SK-N-SH (cell line): ENCODE measurements at regions not wholly inside any gene's neighbourhood (a gene's known extent, or its start where the extent isn't known, plus 50 kb on each side); places are given as distances from the start of the nearest gene placed in this dataset.

Experiments
- CHD2 ChIP-seq: fragments of 150-350 bp; IDR thresholded peaks from 2 replicates; pipeline ENCODE4 v1.6.1; 2018; ENCODE audit warnings: low read length; ENCODE audit not compliant: partially characterized antibody
- FOXM1 ChIP-seq: IDR thresholded peaks from 2 replicates; pipeline ENCODE4 v1.4.0; 2012; ENCODE audit warnings: low read depth, mild to moderate bottlenecking
- GABPA ChIP-seq: IDR thresholded peaks from 2 replicates; pipeline ENCODE4 v1.4.0; 2012; ENCODE audit warnings: low read depth, mild to moderate bottlenecking
- JUND ChIP-seq: IDR thresholded peaks from 2 replicates; pipeline ENCODE4 v1.4.0; 2012
- MXI1 ChIP-seq: IDR thresholded peaks from 2 replicates; pipeline ENCODE4 v1.6.1; 2012; ENCODE audit warnings: mild to moderate bottlenecking, low read depth, low read length, improper control_type of control experiment
- NFIC ChIP-seq: IDR thresholded peaks from 2 replicates; pipeline ENCODE4 v1.4.0; 2012; ENCODE audit warnings: borderline replicate concordance
- NRF1 ChIP-seq: IDR thresholded peaks from 2 replicates; pipeline ENCODE4 v1.6.1; 2012; ENCODE audit warnings: low read depth, mild to moderate bottlenecking, low read length
- POLR2AphosphoS5 ChIP-seq: IDR thresholded peaks from 2 replicates; pipeline ENCODE4 v1.6.1; 2012; ENCODE audit warnings: low read depth, low read length
- RAD21 ChIP-seq: IDR thresholded peaks from 2 replicates; pipeline ENCODE4 v1.6.1; 2012; ENCODE audit warnings: mild to moderate bottlenecking, low read length
- SMC3 ChIP-seq: IDR thresholded peaks from 2 replicates; pipeline ENCODE4 v1.6.1; 2012; ENCODE audit warnings: low read depth, low read length, improper control_type of control experiment
- TF ChIP-seq, protein P1 (sequence below): fragments of 150-350 bp; IDR thresholded peaks from 2 replicates; pipeline ENCODE4 v1.6.1; 2017; ENCODE audit warnings: antibody characterized with exemption, low read length, low read depth, borderline replicate concordance
- TF ChIP-seq, protein P2 (sequence below): fragments of 200-600 bp; sonication (generic); IDR thresholded peaks from 2 replicates; pipeline ENCODE4 v1.6.1; 2017; ENCODE audit warnings: antibody characterized with exemption, mild to moderate bottlenecking, moderate library complexity
- TF ChIP-seq, protein P3 (sequence below): IDR thresholded peaks from 2 replicates; pipeline ENCODE4 v1.4.0; 2012; ENCODE audit warnings: low read depth
- TF ChIP-seq, protein P4 (sequence below): fragments of 150-350 bp; IDR thresholded peaks from 2 replicates; pipeline ENCODE4 v1.6.1; 2016; ENCODE audit warnings: mild to moderate bottlenecking, low read depth, low read length

DNA sequence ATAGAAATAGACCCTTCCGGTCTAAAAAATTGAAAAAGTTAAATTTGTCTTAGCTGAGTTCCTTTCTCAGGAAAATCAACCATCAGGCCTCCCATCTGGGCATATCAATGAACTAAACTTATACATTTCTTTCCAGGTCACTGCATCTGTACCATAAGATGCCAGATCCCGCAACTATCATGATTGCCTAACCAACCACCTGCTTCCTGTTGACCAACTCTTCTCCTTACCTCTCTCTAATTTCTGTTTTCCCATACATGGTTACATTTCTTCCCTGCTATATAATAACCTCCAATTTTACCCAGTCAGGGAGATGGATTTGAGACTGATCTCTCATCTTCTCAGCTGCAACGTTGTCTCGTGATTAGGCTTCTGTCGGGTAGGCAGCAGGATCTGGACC, 228.7 kb downstream of the FSIP2 start:
- TF ChIP-seq FOXM1 (no peak), RAD21 (no peak), JUND (no peak), MXI1 (no peak), NFIC (no peak), NRF1 (no peak), GABPA (no peak), CHD2 (no peak), POLR2AphosphoS5 (no peak), SMC3 (no peak)
- TF ChIP-seq, protein P1, sequence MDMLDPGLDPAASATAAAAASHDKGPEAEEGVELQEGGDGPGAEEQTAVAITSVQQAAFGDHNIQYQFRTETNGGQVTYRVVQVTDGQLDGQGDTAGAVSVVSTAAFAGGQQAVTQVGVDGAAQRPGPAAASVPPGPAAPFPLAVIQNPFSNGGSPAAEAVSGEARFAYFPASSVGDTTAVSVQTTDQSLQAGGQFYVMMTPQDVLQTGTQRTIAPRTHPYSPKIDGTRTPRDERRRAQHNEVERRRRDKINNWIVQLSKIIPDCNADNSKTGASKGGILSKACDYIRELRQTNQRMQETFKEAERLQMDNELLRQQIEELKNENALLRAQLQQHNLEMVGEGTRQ, result no peak
- TF ChIP-seq, protein P2, sequence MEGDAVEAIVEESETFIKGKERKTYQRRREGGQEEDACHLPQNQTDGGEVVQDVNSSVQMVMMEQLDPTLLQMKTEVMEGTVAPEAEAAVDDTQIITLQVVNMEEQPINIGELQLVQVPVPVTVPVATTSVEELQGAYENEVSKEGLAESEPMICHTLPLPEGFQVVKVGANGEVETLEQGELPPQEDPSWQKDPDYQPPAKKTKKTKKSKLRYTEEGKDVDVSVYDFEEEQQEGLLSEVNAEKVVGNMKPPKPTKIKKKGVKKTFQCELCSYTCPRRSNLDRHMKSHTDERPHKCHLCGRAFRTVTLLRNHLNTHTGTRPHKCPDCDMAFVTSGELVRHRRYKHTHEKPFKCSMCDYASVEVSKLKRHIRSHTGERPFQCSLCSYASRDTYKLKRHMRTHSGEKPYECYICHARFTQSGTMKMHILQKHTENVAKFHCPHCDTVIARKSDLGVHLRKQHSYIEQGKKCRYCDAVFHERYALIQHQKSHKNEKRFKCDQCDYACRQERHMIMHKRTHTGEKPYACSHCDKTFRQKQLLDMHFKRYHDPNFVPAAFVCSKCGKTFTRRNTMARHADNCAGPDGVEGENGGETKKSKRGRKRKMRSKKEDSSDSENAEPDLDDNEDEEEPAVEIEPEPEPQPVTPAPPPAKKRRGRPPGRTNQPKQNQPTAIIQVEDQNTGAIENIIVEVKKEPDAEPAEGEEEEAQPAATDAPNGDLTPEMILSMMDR, result no peak
- TF ChIP-seq, protein P3, sequence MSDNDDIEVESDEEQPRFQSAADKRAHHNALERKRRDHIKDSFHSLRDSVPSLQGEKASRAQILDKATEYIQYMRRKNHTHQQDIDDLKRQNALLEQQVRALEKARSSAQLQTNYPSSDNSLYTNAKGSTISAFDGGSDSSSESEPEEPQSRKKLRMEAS, result no peak
- TF ChIP-seq, protein P4, sequence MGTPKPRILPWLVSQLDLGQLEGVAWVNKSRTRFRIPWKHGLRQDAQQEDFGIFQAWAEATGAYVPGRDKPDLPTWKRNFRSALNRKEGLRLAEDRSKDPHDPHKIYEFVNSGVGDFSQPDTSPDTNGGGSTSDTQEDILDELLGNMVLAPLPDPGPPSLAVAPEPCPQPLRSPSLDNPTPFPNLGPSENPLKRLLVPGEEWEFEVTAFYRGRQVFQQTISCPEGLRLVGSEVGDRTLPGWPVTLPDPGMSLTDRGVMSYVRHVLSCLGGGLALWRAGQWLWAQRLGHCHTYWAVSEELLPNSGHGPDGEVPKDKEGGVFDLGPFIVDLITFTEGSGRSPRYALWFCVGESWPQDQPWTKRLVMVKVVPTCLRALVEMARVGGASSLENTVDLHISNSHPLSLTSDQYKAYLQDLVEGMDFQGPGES, result no peak
